IMR-90 (cell line): ENCODE measurements at regions not wholly inside any gene's neighbourhood (a gene's known extent, or its start where the extent isn't known, plus 50 kb on each side); places are given as distances from the start of the nearest gene placed in this dataset.

Experiments
- ATAC-seq: fragments of 200-7000 bp; cut with Tn5 transposase; 2 replicates; pipeline ENCODE4 v1.9.1; 2020; ENCODE audit warnings: low read depth, mild to moderate bottlenecking, moderate library complexity
- BruUV-seq: library from RNA; stranded (reverse); fragments of 400-500 nt; replicated peaks from 2 replicates; lab custom pipeline; 2021; lab: Mats Ljungman, UMichigan
- CTCF ChIA-PET: fragments of 300-600 bp; formaldehyde crosslinking; extraction: SDS; loops from one replicate; lab custom pipeline; 2021; ENCODE audit warnings: antibody characterized with exemption; lab: Yijun Ruan, JAX
- POLR2A ChIA-PET: fragments of 300-600 bp; sonication (Branson Sonifier 250); formaldehyde crosslinking; loops from one replicate; lab custom pipeline; 2022; ENCODE audit warnings: antibody characterized with exemption; ENCODE audit not compliant: unreplicated experiment; lab: Charles Lee
- DNase-seq: peaks from one replicate; pipeline ENCODE4 v3.0.0; 2013
- H2AFZ ChIP-seq: replicated peaks from 2 replicates; pipeline ENCODE3; 2013; ENCODE audit warnings: low read length, mild to moderate bottlenecking; ENCODE audit not compliant: poor library complexity
- H2AK5ac ChIP-seq: 2 replicates; pipeline ENCODE4 v1.6.1; 2013; ENCODE audit warnings: low read depth, low read length, inconsistent platforms
- H2AK9ac ChIP-seq: replicated peaks from 2 replicates; pipeline ENCODE3; 2013; ENCODE audit warnings: mild to moderate bottlenecking, low read depth, low read length, moderate library complexity; ENCODE audit not compliant: poor library complexity
- H2BK120ac ChIP-seq: 2 replicates; pipeline ENCODE4 v1.6.1; 2013; ENCODE audit warnings: low read depth, low read length, inconsistent platforms
- H2BK15ac ChIP-seq: 3 replicates; pipeline ENCODE4 v1.6.1; 2013; ENCODE audit warnings: low read depth, low read length, inconsistent platforms
- H2BK20ac ChIP-seq: 2 replicates; pipeline ENCODE4 v1.6.1; 2013; ENCODE audit warnings: low read depth, mild to moderate bottlenecking, inconsistent platforms, low read length, moderate library complexity
- H2BK5ac ChIP-seq: 2 replicates; pipeline ENCODE4 v1.6.1; 2013; ENCODE audit warnings: mild to moderate bottlenecking, low read depth, low read length, inconsistent platforms; ENCODE audit not compliant: poor library complexity, severe bottlenecking
- H3K14ac ChIP-seq: replicated peaks from 2 replicates; pipeline ENCODE4 v1.6.1; 2013; ENCODE audit warnings: low read depth, low read length, inconsistent platforms
- H3K18ac ChIP-seq: 2 replicates; pipeline ENCODE4 v1.6.1; 2013; ENCODE audit warnings: low read depth, low read length, control low read depth
- H3K23ac ChIP-seq: 2 replicates; pipeline ENCODE4 v1.6.1; 2013; ENCODE audit warnings: low read depth, low read length, inconsistent platforms
- H3K27ac ChIP-seq: 2 replicates; pipeline ENCODE4 v1.5.1; 2013; ENCODE audit warnings: mild to moderate bottlenecking, control low read depth, low read length; ENCODE audit not compliant: insufficient read depth
- H3K27me3 ChIP-seq: 2 replicates; pipeline ENCODE4 v1.6.1; 2013; ENCODE audit warnings: low read length; ENCODE audit not compliant: control insufficient read depth, insufficient read depth
- H3K36me3 ChIP-seq: 2 replicates; pipeline ENCODE4 v1.6.1; 2013; ENCODE audit warnings: low read length, mixed read lengths; ENCODE audit not compliant: control insufficient read depth, insufficient read depth
- H3K4ac ChIP-seq: 2 replicates; pipeline ENCODE4 v1.6.1; 2013; ENCODE audit warnings: low read depth, low read length, inconsistent platforms
- H3K4me1 ChIP-seq: 2 replicates; pipeline ENCODE4 v1.6.1; 2013; ENCODE audit warnings: low read length, mixed read lengths; ENCODE audit not compliant: control insufficient read depth, insufficient read depth
- H3K4me2 ChIP-seq: 2 replicates; pipeline ENCODE4 v1.6.1; 2013; ENCODE audit warnings: low read depth, mild to moderate bottlenecking, control low read depth, low read length, moderate library complexity
- H3K4me3 ChIP-seq: 2 replicates; pipeline ENCODE4 v1.5.1; 2013; ENCODE audit warnings: low read depth, mild to moderate bottlenecking, control low read depth, low read length, moderate library complexity; ENCODE audit not compliant: insufficient read depth
- H3K56ac ChIP-seq: 2 replicates; pipeline ENCODE4 v1.6.1; 2013; ENCODE audit warnings: low read length, inconsistent platforms; ENCODE audit not compliant: insufficient read depth; ENCODE audit errors: extremely low read depth
- H3K79me1 ChIP-seq, 2 experiments: 2 replicates each; pipeline ENCODE4 v1.6.1; 2013; ENCODE audit warnings: low read length in 2 of 2, inconsistent platforms in 1 of 2, low read depth in 1 of 2
- H3K9ac ChIP-seq: 2 replicates; pipeline ENCODE4 v1.6.1; 2013; ENCODE audit warnings: low read depth, low read length, control low read depth
- H3K9me1 ChIP-seq: 2 replicates; pipeline ENCODE4 v1.6.1; 2013; ENCODE audit warnings: low read length, inconsistent platforms; ENCODE audit not compliant: insufficient read depth
- H3K9me3 ChIP-seq: 2 replicates; pipeline ENCODE4 v1.6.1; 2013; ENCODE audit warnings: low read length; ENCODE audit not compliant: control insufficient read depth, insufficient read depth
- H4K20me1 ChIP-seq: 2 replicates; pipeline ENCODE4 v1.6.1; 2013; ENCODE audit warnings: low read length, inconsistent platforms; ENCODE audit not compliant: insufficient read depth
- H4K5ac ChIP-seq: 2 replicates; pipeline ENCODE4 v1.6.1; 2013; ENCODE audit warnings: mild to moderate bottlenecking, low read depth, low read length, control low read depth
- H4K8ac ChIP-seq, 2 experiments: 2 replicates each; pipeline ENCODE4 v1.6.1; 2013; ENCODE audit warnings: low read depth in 2 of 2, low read length in 2 of 2, control low read depth in 1 of 2, inconsistent platforms in 1 of 2
- H4K91ac ChIP-seq: 2 replicates; pipeline ENCODE4 v1.6.1; 2013; ENCODE audit warnings: low read depth, low read length, inconsistent platforms; ENCODE audit not compliant: insufficient read depth
- BHLHE40 ChIP-seq: fragments of 150-350 bp; IDR thresholded peaks from 2 replicates; pipeline ENCODE4 v1.6.1; 2016; ENCODE audit warnings: mild to moderate bottlenecking, low read depth, low read length
- CEBPB ChIP-seq: IDR thresholded peaks from 2 replicates; pipeline ENCODE4 v1.6.1; 2012; ENCODE audit warnings: low read depth, low read length, improper control_type of control experiment
- FOS ChIP-seq: fragments of 150-350 bp; IDR thresholded peaks from 2 replicates; pipeline ENCODE4 v1.6.1; 2016; ENCODE audit warnings: low read depth, low read length
- MAFK ChIP-seq: IDR thresholded peaks from 2 replicates; pipeline ENCODE4 v1.6.1; 2012; ENCODE audit warnings: low read depth, low read length, improper control_type of control experiment
- MAZ ChIP-seq: IDR thresholded peaks from 2 replicates; pipeline ENCODE4 v1.6.1; 2012; ENCODE audit warnings: low read depth, mild to moderate bottlenecking, low read length, improper control_type of control experiment, moderate library complexity, borderline replicate concordance
- MXI1 ChIP-seq: IDR thresholded peaks from 2 replicates; pipeline ENCODE4 v1.6.1; 2012; ENCODE audit warnings: low read depth, mild to moderate bottlenecking, low read length, moderate library complexity, borderline replicate concordance
- NFE2L2 ChIP-seq: fragments of 150-350 bp; IDR thresholded peaks from 2 replicates; pipeline ENCODE4 v1.6.1; 2016; ENCODE audit warnings: low read depth, mild to moderate bottlenecking, low read length
- POLR2A ChIP-seq: IDR thresholded peaks from 2 replicates; pipeline ENCODE4 v1.6.1; 2012; ENCODE audit warnings: mild to moderate bottlenecking, low read depth, low read length
- RAD21 ChIP-seq: IDR thresholded peaks from 2 replicates; pipeline ENCODE4 v1.6.1; 2012; ENCODE audit warnings: low read length, improper control_type of control experiment
- RFX5 ChIP-seq: IDR thresholded peaks from 2 replicates; pipeline ENCODE4 v1.8.0; 2012; ENCODE audit warnings: low read depth, mild to moderate bottlenecking, low read length, moderate library complexity
- USF2 ChIP-seq: fragments of 150-350 bp; IDR thresholded peaks from 2 replicates; pipeline ENCODE4 v1.6.1; 2017; ENCODE audit warnings: mild to moderate bottlenecking, antibody characterized with exemption, low read length, low read depth
- dilution Hi-C: fragments of 300-500 bp; cut with HindIII; formaldehyde crosslinking; loops from one replicate; pipeline ENCODE4 v1.14.3; 2018; ENCODE audit warnings: low sequenced_read_pairs; ENCODE audit not compliant: unreplicated experiment
- in situ Hi-C: fragments of 300-500 bp; cut with MboI; formaldehyde crosslinking; loops from 3 replicates; pipeline ENCODE4 v1.14.3; 2019; ENCODE audit warnings: low sequenced_read_pairs, inconsistent platforms, mixed read lengths
- intact Hi-C: fragments of 100-400 bp; cut with micrococcal nuclease; formaldehyde crosslinking; loops from 2 replicates; pipeline ENCODE4 v1.10.0; 2022
- TF ChIP-seq, protein P1 (sequence below): conservative IDR thresholded peaks from 2 replicates; pipeline ENCODE4 v1.5.1; 2012; ENCODE audit warnings: mild to moderate bottlenecking, low read depth, low read length, improper control_type of control experiment
- TF ChIP-seq, protein P2 (sequence below): fragments of 150-350 bp; IDR thresholded peaks from 2 replicates; pipeline ENCODE4 v1.6.1; 2016; ENCODE audit warnings: low read depth, mild to moderate bottlenecking, low read length, moderate library complexity, borderline replicate concordance

DNA sequence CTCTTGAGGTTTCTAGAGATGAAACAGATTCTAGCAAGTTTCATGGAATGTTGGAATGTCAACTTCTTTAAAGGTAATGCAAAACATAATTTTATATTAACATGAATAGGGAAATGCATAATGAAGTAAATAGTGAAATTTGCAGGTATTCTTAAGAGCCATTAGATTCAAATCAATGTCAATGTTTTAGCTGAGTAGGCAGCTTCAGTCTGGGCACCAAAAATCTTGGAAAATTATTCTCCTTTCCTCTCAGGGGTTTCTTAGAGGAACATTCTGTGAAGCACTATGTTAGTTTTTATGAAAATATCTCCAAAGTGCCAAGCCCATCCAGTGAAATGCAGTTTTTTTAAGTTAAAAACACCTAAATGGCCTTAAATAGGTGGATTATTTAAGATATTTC lies 300.8 kb downstream of the PAX1 start:
- Histone ChIP-seq H4K20me1 (no peaks in the 10 kb centered on the region), H2AK9ac (no peak overlapping the region), H2AFZ (no peak overlapping the region), H3K9ac (no peak overlapping the region), H3K79me1 (no peaks in the 10 kb centered on the region), H3K4me1 (no peaks in the 10 kb centered on the region), H3K14ac (no peak overlapping the region), H3K36me3 (no peaks in the 10 kb centered on the region), H4K91ac (no peak overlapping the region), H3K4me2 (no peak overlapping the region), H3K4ac (no peak overlapping the region), H2BK5ac (no peak overlapping the region), H4K8ac (no peak overlapping the region), H2AK5ac (no peak overlapping the region), H2BK20ac (no peak overlapping the region), H4K5ac (no peak overlapping the region), H2BK120ac (no peak overlapping the region), H3K23ac (no peak overlapping the region), H3K9me1 (no peaks in the 10 kb centered on the region), H3K27ac (no peak overlapping the region), H3K18ac (no peak overlapping the region), H2BK15ac (no peak overlapping the region), H3K27me3 (no peaks in the 10 kb centered on the region), H3K4me3 (no peak overlapping the region), H3K56ac (no peak overlapping the region), H3K9me3 (peaks cover 18% of the 10 kb centered on the region)
- DNase-seq (no peak), ATAC-seq (no peak)
- BruUV-seq: no TSS peak
- TF ChIP-seq MAZ (no peak), BHLHE40 (no peak), FOS (no peak), POLR2A (no peak), RAD21 (no peak), MAFK (no peak), RFX5 (no peak), NFE2L2 (no peak), USF2 (no peak), MXI1 (no peak), CEBPB (no peak)
- TF ChIP-seq, protein P1, sequence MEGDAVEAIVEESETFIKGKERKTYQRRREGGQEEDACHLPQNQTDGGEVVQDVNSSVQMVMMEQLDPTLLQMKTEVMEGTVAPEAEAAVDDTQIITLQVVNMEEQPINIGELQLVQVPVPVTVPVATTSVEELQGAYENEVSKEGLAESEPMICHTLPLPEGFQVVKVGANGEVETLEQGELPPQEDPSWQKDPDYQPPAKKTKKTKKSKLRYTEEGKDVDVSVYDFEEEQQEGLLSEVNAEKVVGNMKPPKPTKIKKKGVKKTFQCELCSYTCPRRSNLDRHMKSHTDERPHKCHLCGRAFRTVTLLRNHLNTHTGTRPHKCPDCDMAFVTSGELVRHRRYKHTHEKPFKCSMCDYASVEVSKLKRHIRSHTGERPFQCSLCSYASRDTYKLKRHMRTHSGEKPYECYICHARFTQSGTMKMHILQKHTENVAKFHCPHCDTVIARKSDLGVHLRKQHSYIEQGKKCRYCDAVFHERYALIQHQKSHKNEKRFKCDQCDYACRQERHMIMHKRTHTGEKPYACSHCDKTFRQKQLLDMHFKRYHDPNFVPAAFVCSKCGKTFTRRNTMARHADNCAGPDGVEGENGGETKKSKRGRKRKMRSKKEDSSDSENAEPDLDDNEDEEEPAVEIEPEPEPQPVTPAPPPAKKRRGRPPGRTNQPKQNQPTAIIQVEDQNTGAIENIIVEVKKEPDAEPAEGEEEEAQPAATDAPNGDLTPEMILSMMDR: no peak
- TF ChIP-seq, protein P2, sequence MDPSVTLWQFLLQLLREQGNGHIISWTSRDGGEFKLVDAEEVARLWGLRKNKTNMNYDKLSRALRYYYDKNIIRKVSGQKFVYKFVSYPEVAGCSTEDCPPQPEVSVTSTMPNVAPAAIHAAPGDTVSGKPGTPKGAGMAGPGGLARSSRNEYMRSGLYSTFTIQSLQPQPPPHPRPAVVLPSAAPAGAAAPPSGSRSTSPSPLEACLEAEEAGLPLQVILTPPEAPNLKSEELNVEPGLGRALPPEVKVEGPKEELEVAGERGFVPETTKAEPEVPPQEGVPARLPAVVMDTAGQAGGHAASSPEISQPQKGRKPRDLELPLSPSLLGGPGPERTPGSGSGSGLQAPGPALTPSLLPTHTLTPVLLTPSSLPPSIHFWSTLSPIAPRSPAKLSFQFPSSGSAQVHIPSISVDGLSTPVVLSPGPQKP: no peak
- intact Hi-C loops: no loop called here
- in situ Hi-C loops: no loop called here
- CTCF ChIA-PET: no interaction called here
- dilution Hi-C loops: no loop called here
- POLR2A ChIA-PET: no interaction called here
